HG02798 (cell line): ENCODE measurements at regions not wholly inside any gene's neighbourhood (a gene's known extent, or its start where the extent isn't known, plus 50 kb on each side); places are given as distances from the start of the nearest gene placed in this dataset.
"Not testable (repeated sequence)": the region's sequence is repeated elsewhere in the genome, so short reads cannot be mapped to it uniquely, and the experiment has no call there.

Experiments
- ATAC-seq: cut with Tn5 transposase; IDR thresholded peaks from one replicate; pipeline ENCODE4 v1.9.1; 2021; ENCODE audit warnings: mild to moderate bottlenecking; ENCODE audit not compliant: unreplicated experiment, poor library complexity

DNA sequence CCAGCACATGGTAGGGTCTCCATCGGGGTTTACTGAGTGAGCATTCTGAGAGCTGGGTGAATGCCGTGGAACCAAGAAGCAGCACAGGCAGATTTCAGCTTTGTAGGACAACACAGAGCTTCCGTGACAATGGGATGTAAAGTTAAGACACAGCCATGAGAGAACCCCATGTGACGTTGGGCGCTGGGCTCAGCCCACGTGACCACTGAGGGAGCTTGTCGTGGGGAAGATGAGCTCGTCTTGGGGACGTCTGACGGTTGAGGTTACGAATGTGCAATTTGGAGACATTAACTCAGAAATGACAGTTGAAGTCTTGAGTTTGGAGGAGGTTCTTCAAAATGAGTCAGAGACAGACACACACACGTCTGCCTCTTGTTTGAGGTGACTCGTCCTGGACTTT lies 51.5 kb upstream of the MUC20 start:
- ATAC-seq = not testable (repeated sequence)

DNA sequence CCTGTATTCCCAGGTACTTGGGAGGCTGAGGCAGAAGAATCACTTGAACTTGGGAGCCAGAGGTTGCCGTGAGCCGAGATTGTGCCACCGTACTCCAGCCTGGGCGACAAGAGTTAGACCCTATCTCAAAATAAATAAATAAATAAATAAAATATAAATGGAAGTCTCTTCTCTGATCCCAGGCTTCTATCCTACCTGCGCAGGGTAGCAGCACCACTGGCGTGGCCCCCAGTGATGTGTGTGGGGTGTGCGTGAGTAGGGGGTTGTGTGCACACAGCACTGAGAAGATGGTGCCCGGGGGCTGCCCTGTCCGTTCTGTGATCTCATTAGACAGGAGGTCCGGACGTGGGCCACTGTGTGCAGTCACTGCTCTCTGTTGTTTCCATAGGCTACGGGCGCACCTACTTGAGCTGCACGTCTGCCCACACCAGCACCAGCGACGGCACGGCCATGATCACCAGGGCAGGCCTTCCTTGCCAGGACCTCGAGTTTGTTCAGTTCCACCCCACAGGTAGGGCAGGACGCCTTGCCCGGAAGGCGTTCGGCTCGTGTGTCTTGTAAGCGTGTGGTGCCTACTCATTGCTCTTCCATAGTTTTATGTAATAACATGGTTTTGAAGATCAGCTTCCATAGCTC lies 52.5 kb upstream of the MUC20 start:
- not testable (repeated sequence) for ATAC-seq

DNA sequence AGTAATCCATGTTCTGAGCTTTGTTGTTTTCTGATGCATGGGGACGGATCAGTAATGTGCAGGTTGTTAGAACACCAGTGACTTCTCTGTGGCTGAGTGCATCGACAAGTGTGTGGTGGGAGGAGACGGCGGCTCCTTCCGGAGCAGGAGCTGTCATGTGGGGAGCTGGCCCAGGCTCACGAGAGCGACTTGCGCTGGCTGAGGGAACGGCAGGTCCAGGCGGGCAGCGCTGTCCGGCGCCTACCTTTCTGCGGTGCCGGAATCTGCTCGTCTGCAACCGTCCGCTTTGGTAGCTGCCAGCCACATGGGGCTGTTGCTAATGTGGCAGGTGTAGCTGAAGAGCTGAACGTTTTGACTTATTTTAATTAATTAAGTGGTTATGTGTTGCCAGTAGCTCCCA lies 55.5 kb upstream of the MUC20 start:
- ATAC-seq = not testable (repeated sequence)

- not testable (repeated sequence) for ATAC-seq
These were observed 56.6 kb upstream of the MUC20 start for GRCh38 chr3:195664131-195664530.

- ATAC-seq = not testable (repeated sequence)
These were observed 61.6 kb upstream of the MUC20 start for GRCh38 chr3:195659136-195659533.

DNA sequence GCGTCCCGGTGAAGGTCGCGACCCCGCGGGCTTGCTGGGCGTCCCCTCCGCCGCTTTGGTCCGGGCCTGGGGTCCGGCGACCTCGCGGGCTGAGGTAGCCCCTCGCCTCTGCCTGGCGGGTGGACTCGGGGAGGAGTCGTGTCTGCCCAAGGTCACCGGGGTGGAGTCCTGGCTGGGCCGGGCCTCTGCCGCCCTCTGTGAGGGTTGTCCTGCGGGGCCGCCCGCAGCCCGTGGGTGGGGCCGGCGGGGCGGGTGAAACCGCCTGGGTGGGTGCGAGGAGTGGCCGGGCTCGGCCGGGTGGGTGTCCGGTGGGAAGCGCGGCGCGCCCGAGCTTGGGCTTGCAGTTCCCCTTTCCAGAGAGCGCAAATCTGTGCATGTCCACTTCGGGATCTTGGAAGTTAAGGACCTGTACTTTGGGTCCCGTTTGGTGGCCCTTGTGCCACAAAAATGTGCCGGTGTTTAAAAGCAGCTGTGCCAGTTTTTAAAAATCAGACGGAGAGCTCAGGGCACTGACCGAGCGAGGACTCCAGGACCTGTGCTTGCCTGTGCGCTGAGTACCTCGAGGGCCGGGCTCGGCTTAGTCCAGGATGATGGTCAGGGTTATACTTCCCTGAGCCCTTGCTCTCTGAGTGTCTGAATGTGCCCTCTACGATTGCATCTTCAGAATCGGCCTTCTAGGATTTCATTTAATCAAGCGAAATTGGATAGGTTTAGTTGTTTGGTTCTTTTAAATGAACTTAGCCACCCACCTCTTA lies 62.2 kb upstream of the MUC20 start:
- peak; percentile 30 for ATAC-seq

GRCh38 chr3:195657475-195658372 lies 63.1 kb upstream of the MUC20 start:
- peak; percentile 93 for ATAC-seq

DNA sequence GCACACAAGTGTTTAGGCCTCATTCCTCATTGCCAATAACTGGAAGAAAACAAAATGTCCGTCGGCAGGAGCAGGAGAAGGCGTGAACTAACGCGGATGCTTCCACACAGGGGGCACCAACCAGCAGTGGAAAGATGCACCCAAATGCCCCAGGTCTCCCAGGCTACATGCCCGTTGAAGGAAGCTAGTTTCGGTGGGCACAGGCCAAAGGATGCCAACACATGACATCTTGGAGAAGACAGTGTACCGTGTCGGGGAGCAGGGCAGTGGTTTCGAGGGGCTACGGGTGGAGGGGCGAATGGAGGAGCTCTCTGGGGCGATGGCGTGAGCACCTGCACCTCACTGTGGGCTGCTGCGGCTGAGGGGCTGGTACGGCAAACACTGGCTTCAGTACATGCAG lies 64.7 kb upstream of the MUC20 start:
- not testable (repeated sequence) for ATAC-seq

- not testable (repeated sequence) for ATAC-seq
These were observed 66.0 kb upstream of the MUC20 start for GRCh38 chr3:195654746-195655145.

DNA sequence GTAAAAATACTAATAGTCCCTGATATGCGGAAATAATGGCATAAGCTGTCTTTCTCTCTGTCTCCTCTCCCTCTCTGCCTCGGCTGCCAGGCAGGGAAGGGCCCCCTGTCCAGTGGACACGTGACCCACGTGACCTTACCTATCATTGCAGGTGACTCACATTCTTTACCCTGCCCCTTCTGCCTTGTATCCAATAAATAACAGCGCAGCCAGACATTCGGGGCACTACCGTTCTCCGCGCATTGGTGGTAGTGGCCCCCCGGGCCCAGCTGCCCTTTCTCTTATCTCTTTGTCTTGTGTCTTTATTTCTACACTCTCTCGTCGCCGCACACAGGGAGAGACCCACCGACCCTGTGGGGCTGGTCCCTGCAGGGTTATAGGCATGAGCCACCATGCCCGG lies 66.6 kb upstream of the MUC20 start:
- not testable (repeated sequence) for ATAC-seq

DNA sequence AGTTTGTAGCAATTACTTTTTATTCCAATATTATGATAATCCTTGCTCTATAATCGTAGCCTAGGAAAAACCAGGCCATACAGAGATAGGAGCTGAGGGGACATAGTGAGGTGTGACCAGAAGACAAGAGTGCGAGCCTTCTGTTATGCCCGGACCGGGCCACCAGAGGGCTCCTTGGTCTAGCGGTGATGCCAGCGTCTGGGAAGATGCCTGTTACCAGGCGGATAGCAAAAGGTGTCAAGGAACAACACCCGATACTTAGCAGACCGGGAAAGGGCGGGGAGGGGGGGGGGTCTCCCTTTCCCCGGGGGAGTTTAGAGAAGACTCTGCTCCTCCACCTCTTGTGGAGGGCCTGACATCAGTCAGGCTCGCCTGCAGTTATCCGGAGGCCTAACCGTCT lies 67.1 kb upstream of the MUC20 start:
- ATAC-seq = not testable (repeated sequence)

GRCh38 chr3:195647912-195648702 lies 64.4 kb upstream of the APOD start:
- ATAC-seq = not testable (repeated sequence)

GRCh38 chr3:195645872-195646271 lies 62.1 kb upstream of the APOD start:
- ATAC-seq = not testable (repeated sequence)

- not testable (repeated sequence) for ATAC-seq
These were observed 59.5 kb upstream of the APOD start for GRCh38 chr3:195643245-195643644.

DNA sequence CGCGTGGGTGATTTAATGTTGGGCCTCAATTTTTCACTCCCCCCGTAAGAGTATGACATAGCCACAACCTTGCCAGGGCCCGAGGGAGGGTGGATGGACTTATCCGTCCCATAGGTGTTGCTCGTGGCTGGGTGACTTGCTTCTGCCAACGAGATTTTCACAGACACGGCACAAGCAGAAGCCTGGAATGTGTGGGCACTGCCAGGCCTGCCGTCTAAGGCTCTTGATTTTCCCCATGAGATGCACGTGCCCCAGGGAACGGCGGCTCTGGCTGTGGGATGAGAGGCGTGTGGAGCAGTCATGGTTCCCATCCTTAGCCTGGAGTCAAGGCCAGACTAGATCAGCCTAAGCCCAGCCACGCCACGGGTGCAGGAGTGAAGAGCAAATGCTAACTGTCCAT lies 58.6 kb upstream of the APOD start:
- ATAC-seq = not testable (repeated sequence)

- not testable (repeated sequence) for ATAC-seq
These were observed 54.7 kb upstream of the APOD start for GRCh38 chr3:195638456-195638855.

DNA sequence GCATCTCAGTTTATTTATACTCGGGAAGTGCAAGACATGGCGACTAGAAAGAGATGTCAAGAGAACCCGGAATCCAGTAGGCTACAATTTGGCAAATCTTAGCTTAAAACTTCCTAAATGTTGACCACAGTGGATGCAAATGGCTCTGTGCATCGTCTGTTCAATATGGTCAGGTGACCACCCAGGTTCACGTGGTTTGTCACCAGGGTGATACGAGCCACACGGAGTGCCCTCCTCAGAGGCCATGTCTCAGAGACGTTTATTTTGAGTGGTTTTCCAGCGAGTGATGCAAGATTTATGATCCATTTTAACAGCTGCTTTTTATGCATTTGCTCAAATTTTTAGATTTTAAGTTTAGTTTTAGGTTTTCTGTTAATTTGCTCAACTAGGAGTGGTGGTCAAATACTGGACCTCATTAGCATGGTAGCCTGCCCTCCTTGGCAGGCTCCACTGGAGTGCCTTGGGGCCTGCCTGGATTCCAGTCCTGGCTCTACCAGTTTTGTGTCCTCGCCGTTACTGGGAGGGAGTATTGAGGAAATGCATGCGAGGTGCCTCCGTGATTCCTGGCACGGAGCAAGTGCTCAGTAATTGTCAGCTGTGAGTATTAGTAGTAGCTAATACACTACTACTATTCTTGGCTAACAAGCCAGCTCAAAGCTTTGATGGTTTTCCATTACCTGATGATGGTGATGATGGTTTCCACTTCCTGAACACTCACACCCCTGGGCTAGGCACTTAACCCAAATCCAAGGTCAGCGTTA lies 53.9 kb upstream of the APOD start:
- ATAC-seq = not testable (repeated sequence)

- not testable (repeated sequence) for ATAC-seq
These were observed 53.3 kb upstream of the APOD start for GRCh38 chr3:195637011-195637410.
